ENCODE measurements at regions not wholly inside any gene's neighbourhood (a gene's known extent, or its start where the extent isn't known, plus 50 kb on each side); places are given as distances from the start of the nearest gene placed in this dataset.

- TF ChIP-seq, protein P1, sequence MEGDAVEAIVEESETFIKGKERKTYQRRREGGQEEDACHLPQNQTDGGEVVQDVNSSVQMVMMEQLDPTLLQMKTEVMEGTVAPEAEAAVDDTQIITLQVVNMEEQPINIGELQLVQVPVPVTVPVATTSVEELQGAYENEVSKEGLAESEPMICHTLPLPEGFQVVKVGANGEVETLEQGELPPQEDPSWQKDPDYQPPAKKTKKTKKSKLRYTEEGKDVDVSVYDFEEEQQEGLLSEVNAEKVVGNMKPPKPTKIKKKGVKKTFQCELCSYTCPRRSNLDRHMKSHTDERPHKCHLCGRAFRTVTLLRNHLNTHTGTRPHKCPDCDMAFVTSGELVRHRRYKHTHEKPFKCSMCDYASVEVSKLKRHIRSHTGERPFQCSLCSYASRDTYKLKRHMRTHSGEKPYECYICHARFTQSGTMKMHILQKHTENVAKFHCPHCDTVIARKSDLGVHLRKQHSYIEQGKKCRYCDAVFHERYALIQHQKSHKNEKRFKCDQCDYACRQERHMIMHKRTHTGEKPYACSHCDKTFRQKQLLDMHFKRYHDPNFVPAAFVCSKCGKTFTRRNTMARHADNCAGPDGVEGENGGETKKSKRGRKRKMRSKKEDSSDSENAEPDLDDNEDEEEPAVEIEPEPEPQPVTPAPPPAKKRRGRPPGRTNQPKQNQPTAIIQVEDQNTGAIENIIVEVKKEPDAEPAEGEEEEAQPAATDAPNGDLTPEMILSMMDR (conservative IDR thresholded peaks at IDR 0.05; ENCODE audit: low read depth, low read length), result no peak
- no peak for TF ChIP-seq EZH2phosphoT487 (IDR thresholded peaks at IDR 0.05; ENCODE audit: borderline replicate concordance, low read length)
Measured at GRCh38 chr18:39661856-39662366, 2096.3 kb upstream of the CELF4 start.
